NCI-H2107 treated with DMSO at 0.1 percent for 48 hours (cell line): ENCODE measurements at regions not wholly inside any gene's neighbourhood (a gene's known extent, or its start where the extent isn't known, plus 50 kb on each side); places are given as distances from the start of the nearest gene placed in this dataset.
A peak's percentile ranks its signal among the peaks of the same experiment; 100 is the strongest.

Experiments used
- DNase-seq: peaks from one replicate; lab custom pipeline; 2025; ENCODE audit not compliant: unreplicated experiment; lab: John Stamatoyannopoulos, UW

GRCh38 chr2:8623958-8624591 is 57.8 kb upstream of the ID2 start:
- DNase-seq, result no peak

- DNase-seq, result no peak
Measured at GRCh38 chr2:8624855-8625398, 56.9 kb upstream of the ID2 start.

- no peak for DNase-seq
Measured at GRCh38 chr2:8625399-8626300, 56.2 kb upstream of the ID2 start.

GRCh38 chr2:8626572-8626971 is 55.3 kb upstream of the ID2 start:
- DNase-seq, result no peak

- DNase-seq, result no peak
Measured at GRCh38 chr2:8627019-8627691, 54.7 kb upstream of the ID2 start.

GRCh38 chr2:8627692-8628085 is 54.2 kb upstream of the ID2 start:
- DNase-seq, result no peak

- DNase-seq, result no peak
Measured at GRCh38 chr2:8628179-8628865, 53.5 kb upstream of the ID2 start.

- DNase-seq, result no peak
Measured at GRCh38 chr2:8628866-8629209, 53.0 kb upstream of the ID2 start.

GRCh38 chr2:8629402-8629801 is 52.5 kb upstream of the ID2 start:
- no peak for DNase-seq

GRCh38 chr2:8630676-8631464 is 51.0 kb upstream of the ID2 start:
- no peak for DNase-seq

GRCh38 chr2:8631465-8632005 is 50.3 kb upstream of the ID2 start:
- peak; percentile 4 for DNase-seq
